ENCODE measurements at regions not wholly inside any gene's neighbourhood (a gene's known extent, or its start where the extent isn't known, plus 50 kb on each side); places are given as distances from the start of the nearest gene placed in this dataset.

DNA sequence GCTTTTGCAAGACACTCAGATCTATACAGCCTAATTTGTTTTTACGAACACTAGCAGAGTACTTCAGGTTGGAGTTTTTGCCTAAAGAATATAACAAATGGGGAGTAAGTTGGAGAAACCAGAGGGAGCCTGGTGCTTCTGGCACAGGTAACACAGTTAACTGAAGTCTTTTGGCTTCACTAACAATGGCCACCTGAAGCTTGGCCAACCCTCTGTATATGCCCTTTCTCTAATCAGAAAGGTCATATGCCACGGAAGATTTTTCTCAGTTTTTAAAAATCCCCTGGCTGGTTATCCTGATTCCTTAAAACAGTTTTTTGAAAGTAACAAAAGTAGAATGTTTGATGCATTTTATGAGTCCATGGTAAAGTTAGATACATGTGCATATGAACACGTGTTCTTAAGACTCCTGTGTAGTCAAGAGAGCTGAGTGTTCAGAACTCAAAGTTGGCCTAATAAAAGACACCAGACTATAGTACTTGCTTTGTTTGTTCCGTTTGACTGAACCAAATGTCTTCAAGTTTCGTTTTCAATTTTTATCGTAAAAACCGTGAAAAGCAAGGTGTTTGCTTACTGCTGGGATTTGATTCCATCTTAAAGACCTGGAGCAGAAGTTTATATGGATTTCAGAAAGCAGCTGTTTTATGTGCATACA is 137.5 kb downstream of the KCNRG start:
- TF ChIP-seq GATA2 (IDR thresholded peaks at IDR 0.05; ENCODE audit: low read depth, low read length) (no peak), GATA3 (IDR thresholded peaks at IDR 0.05; ENCODE audit: low read depth, low read length) (no peak)

All from SH-SY5Y (cell line).